ENCODE measurements at regions not wholly inside any gene's neighbourhood (a gene's known extent, or its start where the extent isn't known, plus 50 kb on each side); places are given as distances from the start of the nearest gene placed in this dataset.

DNA sequence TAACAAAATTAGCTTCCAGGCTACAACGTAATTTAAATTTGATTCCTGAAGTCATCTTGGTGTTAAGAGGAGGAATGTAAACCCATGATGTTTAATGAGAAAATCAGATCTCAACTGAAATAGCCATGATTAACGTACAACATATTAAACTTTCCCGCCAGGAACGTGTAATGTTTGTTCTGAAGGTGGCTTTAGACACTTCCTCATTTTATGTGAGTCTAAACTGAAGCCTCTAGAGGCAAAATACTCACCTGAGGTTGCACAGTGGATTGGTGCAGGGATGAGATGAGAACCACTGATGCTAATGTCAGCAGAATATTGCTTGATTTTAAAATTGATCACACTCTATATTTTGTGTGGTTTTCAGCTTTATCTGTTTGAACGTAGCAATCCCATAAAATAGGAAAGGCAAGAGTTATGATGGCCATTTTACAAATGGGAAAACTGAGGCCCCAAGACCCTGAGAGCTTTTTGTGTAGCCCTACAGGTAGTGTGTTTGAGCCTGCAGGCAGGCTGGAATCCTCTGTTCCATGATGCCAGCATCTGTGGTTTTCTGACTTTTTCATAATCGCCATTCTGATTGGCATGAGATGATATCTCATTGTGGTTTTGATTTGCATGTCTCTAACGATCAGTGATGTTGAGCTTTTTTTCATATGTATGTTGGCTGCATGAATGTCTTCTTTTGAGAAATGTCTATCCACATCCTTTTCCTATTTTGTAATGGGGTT, 243.7 kb upstream of the BMPER start:
- DNase-seq (ENCODE audit: low read depth), result no peak
- H3K4me3 ChIP-seq (ENCODE audit: low read depth, low read length), result no peak overlapping the region
- TF ChIP-seq POLR2A (IDR thresholded peaks at IDR 0.05; ENCODE audit: extremely low read depth, insufficient read length), result no peak

DNA sequence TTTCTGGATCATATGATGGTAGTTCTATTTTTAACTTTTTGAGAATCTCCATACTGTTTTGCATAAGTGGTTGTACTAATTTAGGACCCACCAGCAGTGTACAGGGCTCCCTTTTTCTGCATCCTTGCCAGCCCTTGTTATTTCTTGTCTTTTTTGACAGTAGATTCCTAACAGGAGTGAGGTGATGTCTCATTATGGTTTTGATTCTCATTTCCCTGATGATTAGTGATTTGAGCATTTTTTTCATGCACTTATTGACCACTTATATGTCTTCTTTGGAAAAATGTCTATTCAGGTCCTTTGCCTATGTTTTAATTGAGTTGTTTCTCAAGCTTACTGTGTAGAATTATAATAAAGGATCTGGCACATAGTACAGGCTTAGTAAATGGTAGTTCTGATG, 238.8 kb upstream of the BMPER start:
- TF ChIP-seq POLR2A (IDR thresholded peaks at IDR 0.05; ENCODE audit: extremely low read depth, insufficient read length) (no peak), MYC (IDR thresholded peaks at IDR 0.05; ENCODE audit: low read depth, low read length) (no peak)
- TF ChIP-seq, protein P1, sequence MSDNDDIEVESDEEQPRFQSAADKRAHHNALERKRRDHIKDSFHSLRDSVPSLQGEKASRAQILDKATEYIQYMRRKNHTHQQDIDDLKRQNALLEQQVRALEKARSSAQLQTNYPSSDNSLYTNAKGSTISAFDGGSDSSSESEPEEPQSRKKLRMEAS (IDR thresholded peaks at IDR 0.05; ENCODE audit: low read depth, low read length), result no peak
- TF ChIP-seq, protein P2, sequence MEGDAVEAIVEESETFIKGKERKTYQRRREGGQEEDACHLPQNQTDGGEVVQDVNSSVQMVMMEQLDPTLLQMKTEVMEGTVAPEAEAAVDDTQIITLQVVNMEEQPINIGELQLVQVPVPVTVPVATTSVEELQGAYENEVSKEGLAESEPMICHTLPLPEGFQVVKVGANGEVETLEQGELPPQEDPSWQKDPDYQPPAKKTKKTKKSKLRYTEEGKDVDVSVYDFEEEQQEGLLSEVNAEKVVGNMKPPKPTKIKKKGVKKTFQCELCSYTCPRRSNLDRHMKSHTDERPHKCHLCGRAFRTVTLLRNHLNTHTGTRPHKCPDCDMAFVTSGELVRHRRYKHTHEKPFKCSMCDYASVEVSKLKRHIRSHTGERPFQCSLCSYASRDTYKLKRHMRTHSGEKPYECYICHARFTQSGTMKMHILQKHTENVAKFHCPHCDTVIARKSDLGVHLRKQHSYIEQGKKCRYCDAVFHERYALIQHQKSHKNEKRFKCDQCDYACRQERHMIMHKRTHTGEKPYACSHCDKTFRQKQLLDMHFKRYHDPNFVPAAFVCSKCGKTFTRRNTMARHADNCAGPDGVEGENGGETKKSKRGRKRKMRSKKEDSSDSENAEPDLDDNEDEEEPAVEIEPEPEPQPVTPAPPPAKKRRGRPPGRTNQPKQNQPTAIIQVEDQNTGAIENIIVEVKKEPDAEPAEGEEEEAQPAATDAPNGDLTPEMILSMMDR (IDR thresholded peaks at IDR 0.05; ENCODE audit: low read depth, low read length), result no peak
- H3K4me3 ChIP-seq (ENCODE audit: low read depth, low read length), result no peak overlapping the region
- DNase-seq (ENCODE audit: low read depth), result no peak

DNA sequence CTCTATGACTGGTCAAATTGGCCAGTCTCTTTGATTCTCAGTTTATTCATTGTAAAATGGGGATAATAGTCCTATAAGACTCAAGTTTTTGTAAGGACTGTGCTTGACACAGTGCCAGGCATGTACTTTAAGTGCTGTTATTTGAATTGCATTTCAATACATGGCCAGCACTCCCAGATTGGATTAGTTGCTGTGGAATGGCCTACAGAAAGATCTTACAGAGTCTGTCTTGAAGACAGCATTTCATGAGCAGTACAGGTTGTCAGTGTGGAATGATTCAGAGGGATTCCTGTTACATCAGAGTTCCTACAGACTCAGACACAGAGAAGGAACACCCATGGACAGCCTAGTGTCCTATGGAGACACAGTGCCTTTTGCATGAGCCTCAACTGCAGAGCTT, 238.1 kb upstream of the BMPER start:
- no peak for DNase-seq (ENCODE audit: low read depth)
- no peak overlapping the region for H3K4me3 ChIP-seq (ENCODE audit: low read depth, low read length)
- TF ChIP-seq POLR2A (IDR thresholded peaks at IDR 0.05; ENCODE audit: extremely low read depth, insufficient read length) (no peak), MYC (IDR thresholded peaks at IDR 0.05; ENCODE audit: low read depth, low read length) (no peak)
- TF ChIP-seq, protein P2 (IDR thresholded peaks at IDR 0.05; ENCODE audit: low read depth, low read length), result no peak
- TF ChIP-seq, protein P1 (IDR thresholded peaks at IDR 0.05; ENCODE audit: low read depth, low read length), result no peak

DNA sequence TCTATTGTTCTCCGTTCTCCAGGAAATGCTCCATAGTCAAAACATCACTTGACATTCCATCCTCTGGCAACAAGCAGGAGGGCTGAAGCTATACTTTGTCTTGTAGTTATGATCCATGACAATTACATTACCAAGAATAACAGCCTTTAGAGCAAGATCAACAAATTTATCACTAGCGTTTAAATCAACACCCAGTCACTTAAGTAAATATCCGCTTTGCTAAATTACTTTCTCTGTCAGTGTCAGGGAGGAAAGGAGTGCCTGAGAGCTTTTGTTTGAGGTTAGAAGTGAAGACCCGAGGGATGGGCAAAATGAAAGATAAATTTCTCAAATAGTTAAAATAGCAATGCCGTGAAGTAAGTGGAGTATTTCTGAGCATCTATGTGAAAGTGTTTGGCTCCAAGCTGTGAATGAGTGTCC, 236.1 kb upstream of the BMPER start:
- TF ChIP-seq, protein P2 (IDR thresholded peaks at IDR 0.05; ENCODE audit: low read depth, low read length), result no peak
- TF ChIP-seq, protein P1 (IDR thresholded peaks at IDR 0.05; ENCODE audit: low read depth, low read length), result no peak
- H3K4me3 ChIP-seq (ENCODE audit: low read depth, low read length), result no peak overlapping the region
- no peak for DNase-seq (ENCODE audit: low read depth)

DNA sequence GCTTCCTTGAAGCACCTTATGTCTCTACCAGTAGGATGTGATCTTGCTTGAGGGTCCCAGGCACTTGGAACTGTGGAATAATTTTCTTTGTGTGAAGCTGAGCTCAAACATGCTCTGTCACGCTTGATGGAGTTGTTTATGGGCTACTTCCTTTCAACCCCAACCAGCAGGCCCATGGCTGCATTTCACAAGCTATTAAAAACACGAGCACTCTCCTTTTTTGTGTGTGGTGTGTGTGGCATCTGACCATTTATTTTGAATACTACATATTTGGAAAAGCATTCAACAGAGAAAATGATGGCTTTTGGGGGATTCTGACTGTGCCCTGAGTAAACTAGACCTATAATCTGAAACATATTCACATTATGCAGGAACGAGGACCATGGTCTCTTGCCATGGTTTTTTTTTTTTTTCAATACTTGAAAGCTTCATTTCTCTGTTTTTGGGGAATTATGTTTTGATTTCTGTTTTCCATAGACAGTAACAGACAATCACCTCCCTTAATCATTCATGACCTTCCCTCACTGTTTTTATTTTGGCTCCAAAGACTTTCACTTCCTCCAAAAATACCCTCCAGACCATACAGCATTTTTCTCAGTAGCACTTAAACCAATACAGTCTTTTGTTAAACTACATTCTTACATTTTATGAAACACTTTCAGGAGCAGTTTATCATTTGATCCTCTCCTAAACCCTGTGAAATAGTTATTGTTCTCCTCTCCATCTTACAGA, 233.6 kb upstream of the BMPER start:
- no peak for DNase-seq (ENCODE audit: low read depth)
- TF ChIP-seq, protein P1 (IDR thresholded peaks at IDR 0.05; ENCODE audit: low read depth, low read length), result no peak
- TF ChIP-seq, protein P2 (IDR thresholded peaks at IDR 0.05; ENCODE audit: low read depth, low read length), result no peak
- TF ChIP-seq MYC (IDR thresholded peaks at IDR 0.05; ENCODE audit: low read depth, low read length) (no peak), POLR2A (IDR thresholded peaks at IDR 0.05; ENCODE audit: extremely low read depth, insufficient read length) (no peak)
- no peak overlapping the region for H3K4me3 ChIP-seq (ENCODE audit: low read depth, low read length)

DNA sequence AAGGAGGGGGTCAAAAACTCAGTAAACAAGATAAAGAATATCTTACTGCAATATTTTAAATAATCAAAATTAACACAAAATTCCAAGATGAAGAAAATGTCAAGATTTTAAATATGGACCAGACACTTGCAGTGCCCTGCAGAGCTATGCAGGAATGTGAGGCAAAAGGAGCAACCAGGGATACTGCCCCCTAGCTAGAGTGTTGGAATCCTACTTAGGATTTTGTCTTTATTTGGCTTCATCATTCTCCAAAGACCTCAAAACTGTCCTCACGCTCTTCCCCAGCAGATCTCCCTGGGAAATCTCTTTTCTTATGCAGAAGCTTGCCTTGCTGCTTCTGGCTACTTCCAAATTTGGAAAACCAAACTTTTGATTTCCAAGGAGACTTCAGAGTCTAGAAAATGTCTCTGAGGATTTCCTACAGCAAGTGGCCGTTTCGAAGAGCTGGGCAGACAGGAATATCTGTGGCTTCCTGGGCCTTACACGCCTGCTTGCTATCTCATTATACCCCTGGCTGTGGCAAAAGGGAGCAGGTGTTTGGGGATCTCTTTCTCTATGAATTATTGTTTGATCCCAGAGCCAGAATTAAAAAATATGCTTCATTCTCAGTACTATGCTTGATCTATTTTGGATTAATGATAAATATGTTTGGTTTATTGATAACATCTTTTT, 232.2 kb upstream of the BMPER start:
- no peak for DNase-seq (ENCODE audit: low read depth)
- TF ChIP-seq, protein P2 (IDR thresholded peaks at IDR 0.05; ENCODE audit: low read depth, low read length), result peak; percentile 26
- TF ChIP-seq POLR2A (IDR thresholded peaks at IDR 0.05; ENCODE audit: extremely low read depth, insufficient read length), result no peak

More for the DNA sequence above, 232.2 kb upstream of the BMPER start:
- no peak overlapping the region for H3K4me3 ChIP-seq (ENCODE audit: low read depth, low read length)

Data from NB4 (cell line).